Upper lobe of left lung (tissue), 4 donors: ENCODE measurements at regions not wholly inside any gene's neighbourhood (a gene's known extent, or its start where the extent isn't known, plus 50 kb on each side); places are given as distances from the start of the nearest gene placed in this dataset.

Source experiments
- CTCF ChIP-seq, 6 experiments: fragments of 450-650 bp in 4 of 6; fragments of 200-600 bp in 2 of 6; sonication (generic) in 2 of 6; IDR thresholded peaks; one replicate each; pipeline ENCODE4 v1.5.1; 2016 to 2019; ENCODE audit warnings: antibody characterized with exemption in 6 of 6
- EP300 ChIP-seq, 4 donors: sonication (generic); formaldehyde crosslinking; IDR thresholded peaks; one replicate each; pipeline ENCODE4 v1.5.1; 2017; ENCODE audit warnings: antibody characterized with exemption in 4 of 4, control low read depth in 2 of 4
- POLR2A ChIP-seq, 4 donors: fragments of 450-650 bp; IDR thresholded peaks; one replicate each; pipeline ENCODE4 v1.5.1; 2016 to 2017; ENCODE audit warnings: antibody characterized with exemption in 4 of 4, mild to moderate bottlenecking in 2 of 4

- TF ChIP-seq POLR2A (IDR thresholded peaks at IDR 0.05) = no peak
- TF ChIP-seq EP300 (IDR thresholded peaks at IDR 0.05) = no peak
- no peak for TF ChIP-seq CTCF (IDR thresholded peaks at IDR 0.05)
These were observed 110.1 kb upstream of the CDH6 start for GRCh38 chr5:31083364-31083763.
